ENCODE measurements at regions not wholly inside any gene's neighbourhood (a gene's known extent, or its start where the extent isn't known, plus 50 kb on each side); places are given as distances from the start of the nearest gene placed in this dataset.

DNA sequence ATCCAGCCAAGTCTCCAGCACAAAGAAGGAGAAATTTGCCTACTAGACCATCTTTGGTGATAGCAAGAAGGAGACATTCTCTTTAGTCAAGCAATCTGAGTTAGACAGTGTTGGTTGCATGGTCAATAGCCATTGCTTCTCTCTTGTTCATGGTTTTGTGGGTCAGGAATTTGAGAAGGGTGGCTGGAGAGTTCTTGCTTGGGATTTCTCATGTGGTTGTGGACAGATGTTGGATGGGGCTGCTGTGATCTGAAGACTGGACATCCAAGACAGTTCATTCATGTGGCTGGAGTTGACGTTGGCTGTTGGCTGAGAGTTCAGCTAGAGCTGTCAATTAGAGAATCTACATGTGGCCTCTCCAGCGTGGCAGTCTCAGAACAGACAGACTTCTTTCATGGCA lies 322.3 kb upstream of the PRDM1 start:
- TF ChIP-seq, protein P1, sequence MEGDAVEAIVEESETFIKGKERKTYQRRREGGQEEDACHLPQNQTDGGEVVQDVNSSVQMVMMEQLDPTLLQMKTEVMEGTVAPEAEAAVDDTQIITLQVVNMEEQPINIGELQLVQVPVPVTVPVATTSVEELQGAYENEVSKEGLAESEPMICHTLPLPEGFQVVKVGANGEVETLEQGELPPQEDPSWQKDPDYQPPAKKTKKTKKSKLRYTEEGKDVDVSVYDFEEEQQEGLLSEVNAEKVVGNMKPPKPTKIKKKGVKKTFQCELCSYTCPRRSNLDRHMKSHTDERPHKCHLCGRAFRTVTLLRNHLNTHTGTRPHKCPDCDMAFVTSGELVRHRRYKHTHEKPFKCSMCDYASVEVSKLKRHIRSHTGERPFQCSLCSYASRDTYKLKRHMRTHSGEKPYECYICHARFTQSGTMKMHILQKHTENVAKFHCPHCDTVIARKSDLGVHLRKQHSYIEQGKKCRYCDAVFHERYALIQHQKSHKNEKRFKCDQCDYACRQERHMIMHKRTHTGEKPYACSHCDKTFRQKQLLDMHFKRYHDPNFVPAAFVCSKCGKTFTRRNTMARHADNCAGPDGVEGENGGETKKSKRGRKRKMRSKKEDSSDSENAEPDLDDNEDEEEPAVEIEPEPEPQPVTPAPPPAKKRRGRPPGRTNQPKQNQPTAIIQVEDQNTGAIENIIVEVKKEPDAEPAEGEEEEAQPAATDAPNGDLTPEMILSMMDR (IDR thresholded peaks at IDR 0.05): no peak

GRCh38 chr6:105760746-105761145 lies 325.4 kb upstream of the PRDM1 start:
- TF ChIP-seq, protein P1 (IDR thresholded peaks at IDR 0.05): no peak
- no peak for ATAC-seq (ENCODE audit: low FRiP score)
- DNase-seq (ENCODE audit: low spot score): no peak

More for the DNA sequence above, 322.3 kb upstream of the PRDM1 start:
- DNase-seq (ENCODE audit: low spot score) (no peak), ATAC-seq (ENCODE audit: low FRiP score) (no peak)

- no peak for ATAC-seq (ENCODE audit: low FRiP score)
- no peak for DNase-seq (ENCODE audit: low spot score)
- TF ChIP-seq, protein P1 (IDR thresholded peaks at IDR 0.05): no peak
These were observed 326.2 kb upstream of the PRDM1 start for GRCh38 chr6:105759946-105760345.

DNA sequence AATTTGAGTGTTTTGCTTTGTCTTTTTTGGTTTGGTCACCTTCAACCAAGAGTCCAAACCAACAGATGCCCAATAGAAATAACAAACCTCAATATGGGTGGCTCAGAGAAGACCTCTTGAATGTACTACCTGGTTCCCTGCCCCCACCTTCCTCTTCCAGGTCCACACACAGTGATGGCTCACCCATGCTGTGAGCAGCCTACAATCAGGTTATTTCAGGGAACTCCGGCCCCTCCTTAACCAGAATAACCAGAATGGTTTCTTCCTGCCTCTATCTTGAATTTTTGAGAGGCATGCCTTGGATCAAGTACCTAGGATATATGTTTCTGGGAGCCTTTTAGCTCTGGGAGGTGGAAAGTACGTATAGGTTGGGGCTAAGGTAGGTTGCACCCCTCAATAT lies 327.1 kb upstream of the PRDM1 start:
- TF ChIP-seq, protein P1 (IDR thresholded peaks at IDR 0.05): no peak
- DNase-seq (ENCODE audit: low spot score) (no peak), ATAC-seq (ENCODE audit: low FRiP score) (no peak)

GRCh38 chr6:105757512-105758200 lies 328.5 kb upstream of the PRDM1 start:
- ATAC-seq (ENCODE audit: low FRiP score) (no peak), DNase-seq (ENCODE audit: low spot score) (no peak)
- TF ChIP-seq, protein P1 (IDR thresholded peaks at IDR 0.05): no peak

DNA sequence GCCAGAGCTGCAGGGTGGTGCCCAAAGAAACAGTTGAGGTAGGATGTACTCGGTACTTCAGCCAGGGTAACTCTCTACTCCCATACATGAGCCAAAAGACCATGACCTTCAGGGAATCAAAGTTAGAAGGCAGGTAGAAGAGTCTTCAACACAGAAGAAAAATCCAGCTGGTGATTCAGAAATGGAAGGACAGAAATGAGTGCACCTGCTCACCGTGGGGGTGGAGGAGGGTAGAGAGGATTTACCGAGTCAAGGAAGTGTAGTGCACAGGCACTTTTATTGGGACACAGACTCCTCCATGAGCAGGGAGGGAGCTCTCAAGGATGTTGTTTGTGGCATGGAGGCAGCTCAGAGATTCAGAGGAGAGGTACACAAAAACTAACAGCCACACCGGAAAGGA lies 330.3 kb upstream of the PRDM1 start:
- TF ChIP-seq, protein P1 (IDR thresholded peaks at IDR 0.05): no peak
- DNase-seq (ENCODE audit: low spot score) (no peak), ATAC-seq (ENCODE audit: low FRiP score) (no peak)

DNA sequence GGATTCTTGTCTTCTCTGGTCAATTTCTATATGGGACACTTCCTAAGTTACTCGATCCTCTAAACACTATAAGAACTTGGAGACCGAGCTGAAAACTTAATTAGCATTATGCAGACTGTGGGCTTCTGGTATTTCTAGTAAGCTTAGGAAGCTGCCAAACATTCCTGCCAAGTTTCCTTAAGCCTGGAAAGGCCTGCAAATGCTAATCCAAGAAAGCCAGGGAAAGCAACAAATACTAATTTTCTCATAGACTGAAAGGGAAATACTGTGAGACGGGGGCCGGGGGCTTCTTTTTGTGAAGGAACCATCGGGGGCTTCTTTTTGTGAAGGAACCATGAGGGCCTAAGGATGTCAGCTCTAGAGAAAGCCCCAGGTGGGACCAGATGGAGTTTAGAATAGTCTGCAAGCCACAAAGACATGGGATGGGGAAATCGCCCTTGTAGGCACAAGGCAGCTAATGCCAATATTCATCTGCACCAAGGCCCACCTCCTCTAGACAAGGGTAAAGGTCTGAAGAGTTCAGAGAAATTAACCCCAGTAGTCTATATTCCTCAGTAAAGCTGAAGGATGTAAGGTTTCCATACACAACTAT lies 332.4 kb upstream of the PRDM1 start:
- TF ChIP-seq, protein P1 (IDR thresholded peaks at IDR 0.05): no peak
- ATAC-seq (ENCODE audit: low FRiP score): no peak

More for the DNA sequence above, 332.4 kb upstream of the PRDM1 start:
- no peak for DNase-seq (ENCODE audit: low spot score)

Measured in omental fat pad (tissue), 3 donors.